DND-41 (cell line): ENCODE measurements at regions not wholly inside any gene's neighbourhood (a gene's known extent, or its start where the extent isn't known, plus 50 kb on each side); places are given as distances from the start of the nearest gene placed in this dataset.

ENCODE experiments used
- ATAC-seq: fragments of 200-7000 bp; cut with Tn5 transposase; 3 replicates; pipeline ENCODE4 v1.9.1; 2021; ENCODE audit warnings: low read depth; ENCODE audit not compliant: insufficient read depth
- DNase-seq: peaks from one replicate; pipeline ENCODE4 v3.0.0-alpha.2; 2020
- H2AFZ ChIP-seq: 2 replicates; pipeline ENCODE4 v1.6.0; 2012; ENCODE audit warnings: low read depth, low read length
- H3K27ac ChIP-seq: 2 replicates; pipeline ENCODE4 v1.5.1; 2012; ENCODE audit warnings: low read length, inconsistent platforms
- H3K27me3 ChIP-seq: fragments of 200-600 bp; sonication (generic); 2 replicates; pipeline ENCODE4 v1.6.0; 2012; ENCODE audit warnings: low read length, mild to moderate bottlenecking, inconsistent platforms; ENCODE audit not compliant: insufficient read depth, poor library complexity
- H3K36me3 ChIP-seq: 2 replicates; pipeline ENCODE4 v1.5.1; 2012; ENCODE audit warnings: low read length, inconsistent platforms; ENCODE audit not compliant: insufficient read depth
- H3K4me1 ChIP-seq: 2 replicates; pipeline ENCODE4 v1.5.1; 2012; ENCODE audit warnings: mild to moderate bottlenecking, low read length; ENCODE audit not compliant: insufficient read depth
- H3K4me2 ChIP-seq: 2 replicates; pipeline ENCODE4 v1.6.0; 2012; ENCODE audit warnings: mild to moderate bottlenecking, moderate library complexity, low read length, inconsistent platforms; ENCODE audit not compliant: insufficient read depth
- H3K4me3 ChIP-seq, 2 experiments: fragments of 200-600 bp in 1 of 2; shearing (Covaris generic) in 1 of 2; 2 replicates each; pipeline ENCODE4 v1.5.1; 2012 to 2016; ENCODE audit warnings: inconsistent platforms in 2 of 2, low read length in 2 of 2, mild to moderate bottlenecking in 2 of 2, low read depth in 1 of 2, moderate library complexity in 1 of 2
- H3K79me2 ChIP-seq: 2 replicates; pipeline ENCODE4 v1.6.0; 2012; ENCODE audit warnings: low read length, inconsistent platforms; ENCODE audit not compliant: insufficient read depth
- H3K9ac ChIP-seq: 2 replicates; pipeline ENCODE4 v1.6.0; 2012; ENCODE audit warnings: low read depth, mild to moderate bottlenecking, inconsistent platforms, low read length, moderate library complexity
- H3K9me3 ChIP-seq: 2 replicates; pipeline ENCODE4 v1.5.1; 2012; ENCODE audit warnings: low read length, moderate library complexity, mild to moderate bottlenecking, inconsistent platforms; ENCODE audit not compliant: insufficient read depth, severe bottlenecking
- H4K20me1 ChIP-seq: 2 replicates; pipeline ENCODE4 v1.6.0; 2012; ENCODE audit warnings: low read length; ENCODE audit not compliant: insufficient read depth
- CTCF ChIP-seq: IDR thresholded peaks from 2 replicates; pipeline ENCODE4 v1.5.1; 2012; ENCODE audit warnings: borderline replicate concordance, low read length, moderate library complexity, mild to moderate bottlenecking; ENCODE audit not compliant: poor library complexity, severe bottlenecking; ENCODE audit errors: extremely low read depth
- EZH2 ChIP-seq: IDR thresholded peaks from 3 replicates; pipeline ENCODE4 v1.6.1; 2012; ENCODE audit warnings: borderline replicate concordance, low read depth, mild to moderate bottlenecking, moderate library complexity, low read length, inconsistent platforms; ENCODE audit not compliant: severe bottlenecking

GRCh38 chr1:78836726-78837125, 169.8 kb downstream of the ADGRL4 start:
- H3K4me1 ChIP-seq = 0 out of 2 replicates have a peak, but pooled peaks cover 6% of the 10 kb centered on the region
- H3K4me2 ChIP-seq = peak overlapping the region; percentile 51
- TF ChIP-seq EZH2 = no peak
- no peak for TF ChIP-seq CTCF
- H2AFZ ChIP-seq = peak overlapping the region; percentile 65
- no peaks in the 10 kb centered on the region for H3K79me2 ChIP-seq
- H3K4me3 ChIP-seq = peak overlapping the region in 1 of 2 experiments; percentile 25; a peak in 1 of 4 replicates
- no peaks in the 10 kb centered on the region for H3K36me3 ChIP-seq
- no peak overlapping the region for H3K9ac ChIP-seq
- no peak overlapping the region for H3K27ac ChIP-seq
- DNase-seq (no peak), ATAC-seq (peak; percentile 89)
- no peaks in the 10 kb centered on the region for H3K27me3 ChIP-seq
- no peaks in the 10 kb centered on the region for H4K20me1 ChIP-seq
- H3K9me3 ChIP-seq = no peaks in the 10 kb centered on the region

- Histone ChIP-seq H3K4me1 (0 out of 2 replicates have a peak, but pooled peaks cover 6% of the 10 kb centered on the region), H3K4me3 (no peak overlapping the region), H3K79me2 (no peaks in the 10 kb centered on the region), H3K9ac (no peak overlapping the region), H4K20me1 (no peaks in the 10 kb centered on the region), H3K27ac (no peak overlapping the region), H3K4me2 (no peak overlapping the region), H3K9me3 (no peaks in the 10 kb centered on the region), H3K36me3 (no peaks in the 10 kb centered on the region), H3K27me3 (no peaks in the 10 kb centered on the region), H2AFZ (no peak overlapping the region)
- ATAC-seq (peak; percentile 56; the same call in 1 of the 3 replicates), DNase-seq (peak; percentile 17)
- TF ChIP-seq CTCF = peak; percentile 78
- TF ChIP-seq EZH2 = no peak
Observed at GRCh38 chr1:78839704-78840277, 166.7 kb downstream of the ADGRL4 start.
